Liver (tissue), 3 donors: ENCODE measurements at regions not wholly inside any gene's neighbourhood (a gene's known extent, or its start where the extent isn't known, plus 50 kb on each side); places are given as distances from the start of the nearest gene placed in this dataset.

Source experiments
- ATF3 ChIP-seq: IDR thresholded peaks from 2 replicates; pipeline ENCODE4 v1.6.1; 2016; ENCODE audit warnings: antibody characterized with exemption
- CTCF ChIP-seq: fragments of 150-350 bp; IDR thresholded peaks from 2 replicates; pipeline ENCODE4 v1.5.1; 2017; ENCODE audit warnings: improper control_type of control experiment, low read depth, low read length; ENCODE audit not compliant: missing input control
- EGR1 ChIP-seq, 2 donors: IDR thresholded peaks; 2 replicates each; pipeline ENCODE4 v1.6.1; 2016 to 2018; ENCODE audit warnings: antibody characterized with exemption in 2 of 2, low read depth in 2 of 2
- FOXA1 ChIP-seq: IDR thresholded peaks from 2 replicates; pipeline ENCODE4 v1.6.1; 2016; ENCODE audit warnings: antibody characterized with exemption
- FOXA2 ChIP-seq: IDR thresholded peaks from 2 replicates; pipeline ENCODE4 v1.6.1; 2016; ENCODE audit warnings: antibody characterized with exemption
- GABPA ChIP-seq, 2 donors: IDR thresholded peaks in 1 of 2; conservative IDR thresholded peaks in 1 of 2; 2 replicates each; pipeline ENCODE4 v1.6.1; 2016; ENCODE audit warnings: antibody characterized with exemption in 2 of 2, mild to moderate bottlenecking in 1 of 2, moderate library complexity in 1 of 2
- MAX ChIP-seq: IDR thresholded peaks from 2 replicates; pipeline ENCODE4 v1.6.1; 2016; ENCODE audit warnings: antibody characterized with exemption
- RAD21 ChIP-seq, 2 donors: IDR thresholded peaks; 2 replicates each; pipeline ENCODE4 v1.6.1; 2016; ENCODE audit warnings: antibody characterized with exemption in 2 of 2, mild to moderate bottlenecking in 2 of 2
- REST ChIP-seq: IDR thresholded peaks from 2 replicates; pipeline ENCODE4 v1.6.1; 2016; ENCODE audit warnings: antibody characterized with exemption, mild to moderate bottlenecking
- RXRA ChIP-seq, 2 donors: IDR thresholded peaks; 2 replicates each; pipeline ENCODE4 v1.6.1; 2017 to 2018; ENCODE audit warnings: antibody characterized with exemption in 2 of 2, mild to moderate bottlenecking in 1 of 2
- SP1 ChIP-seq: IDR thresholded peaks from 2 replicates; pipeline ENCODE4 v1.6.1; 2018; ENCODE audit warnings: antibody characterized with exemption, mild to moderate bottlenecking
- TAF1 ChIP-seq: conservative IDR thresholded peaks from 2 replicates; pipeline ENCODE4 v1.6.1; 2016; ENCODE audit warnings: antibody characterized with exemption, mild to moderate bottlenecking
- YY1 ChIP-seq: IDR thresholded peaks from 2 replicates; pipeline ENCODE4 v1.6.1; 2016; ENCODE audit warnings: antibody characterized with exemption, mild to moderate bottlenecking
- donor health status: healthy.
- donor health status: healthy.

- TF ChIP-seq CTCF, result no peak
- TF ChIP-seq RAD21 (IDR thresholded peaks at IDR 0.05), result no peak
- no peak for TF ChIP-seq RXRA (IDR thresholded peaks at IDR 0.05)
- TF ChIP-seq YY1, result no peak
- no peak for TF ChIP-seq SP1
- TF ChIP-seq REST, result no peak
- no peak for TF ChIP-seq MAX
- TF ChIP-seq FOXA2, result no peak
- TF ChIP-seq GABPA (IDR thresholded peaks at IDR 0.05 in 1 of 2, conservative IDR thresholded peaks at IDR 0.05 in 1 of 2), result no peak
- TF ChIP-seq ATF3, result no peak
- TF ChIP-seq FOXA1, result no peak
- TF ChIP-seq TAF1, result no peak
- no peak for TF ChIP-seq EGR1 (IDR thresholded peaks at IDR 0.05; ENCODE audit: low read depth in 2 of 2)
Measured at GRCh38 chr22:27317096-27317495, 484.5 kb downstream of the MN1 start.
